ENCODE measurements at regions not wholly inside any gene's neighbourhood (a gene's known extent, or its start where the extent isn't known, plus 50 kb on each side); places are given as distances from the start of the nearest gene placed in this dataset.

DNA sequence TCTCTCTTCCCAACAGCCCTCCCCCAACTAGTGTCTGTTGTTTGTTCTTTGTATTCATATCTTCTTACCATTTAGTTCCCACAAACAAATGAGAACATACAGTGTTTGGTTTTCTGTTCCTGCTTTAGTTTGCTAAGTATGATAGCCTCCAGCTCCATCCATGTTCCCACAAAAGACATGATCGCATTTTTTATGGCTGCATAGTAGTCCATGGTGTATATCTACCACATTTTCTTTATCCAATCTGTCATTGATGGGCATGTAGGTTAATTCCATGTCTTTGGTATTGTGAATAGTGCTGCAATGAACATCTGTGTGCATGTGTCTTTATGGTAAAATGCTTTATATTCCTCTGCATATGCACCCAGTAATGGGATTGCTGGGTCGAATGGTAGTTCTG lies 283.9 kb upstream of the FGF13 start:
- TF ChIP-seq PKNOX1 (IDR thresholded peaks at IDR 0.05) (no peak), SUZ12 (IDR thresholded peaks at IDR 0.05) (no peak), NFRKB (IDR thresholded peaks at IDR 0.05) (no peak), ZNF384 (IDR thresholded peaks at IDR 0.05) (no peak), FOXA1 (IDR thresholded peaks at IDR 0.05) (no peak), L3MBTL2 (conservative IDR thresholded peaks at IDR 0.05) (no peak), FOXM1 (IDR thresholded peaks at IDR 0.05; ENCODE audit: borderline replicate concordance) (no peak), SP1 (IDR thresholded peaks at IDR 0.05) (no peak), ELF4 (IDR thresholded peaks at IDR 0.05) (no peak)
